ENCODE measurements at regions not wholly inside any gene's neighbourhood (a gene's known extent, or its start where the extent isn't known, plus 50 kb on each side); places are given as distances from the start of the nearest gene placed in this dataset.

DNA sequence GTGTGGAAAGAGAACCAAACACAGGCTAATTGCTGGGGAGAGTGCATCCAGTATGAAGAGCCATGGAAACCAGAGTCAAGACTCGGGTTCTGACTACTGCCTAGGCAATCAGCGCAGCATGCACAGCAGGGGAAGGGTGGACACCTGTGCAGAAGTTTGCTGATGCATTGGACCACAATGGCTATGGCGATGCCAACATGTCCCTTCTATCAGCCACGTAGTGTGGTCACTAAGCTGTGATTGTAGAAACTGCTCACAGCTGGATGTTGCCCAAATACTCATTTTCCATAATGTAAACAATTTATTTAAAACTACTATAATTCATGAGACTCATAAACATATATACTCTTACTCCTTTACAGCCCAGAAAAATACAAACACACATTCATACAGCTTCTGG, 1718.2 kb downstream of the EFNB2 start:
- H3K4me3 ChIP-seq, result no peak overlapping the region
- no peaks in the 10 kb centered on the region for H3K36me3 ChIP-seq (ENCODE audit: insufficient read depth)
- ATAC-seq, result no peak
- Mint-ChIP-seq H3K27ac (no peak overlapping the region), H3K27me3 (ENCODE audit: insufficient read depth, low read depth, poor library complexity) (no peaks in the 10 kb centered on the region), H3K4me1 (no peaks in the 10 kb centered on the region), H3K4me3 (no peak overlapping the region), H3K9me3 (no peaks in the 10 kb centered on the region), H3K36me3 (ENCODE audit: low read depth) (no peaks in the 10 kb centered on the region)
- no peak overlapping the region for H2AFZ ChIP-seq
- no peak for DNase-seq (ENCODE audit: low spot score)
- no peak overlapping the region for H3K4me2 ChIP-seq
- H4K20me1 ChIP-seq (replicated peaks; ENCODE audit: insufficient read depth), result no peaks in the 10 kb centered on the region
- H3F3A ChIP-seq (replicated peaks; ENCODE audit: low read depth), result no peaks in the 10 kb centered on the region
- no peaks in the 10 kb centered on the region for H3K4me1 ChIP-seq (ENCODE audit: insufficient read depth)
- H3K9me2 ChIP-seq (ENCODE audit: insufficient read depth), result peaks cover 3% of the 10 kb centered on the region; the same call in 1 of the 2 replicates
- TF ChIP-seq ZNF114 (CRISPR knock-in tag; IDR thresholded peaks at IDR 0.05) (no peak), STAT1 (IDR thresholded peaks at IDR 0.05; ENCODE audit: unreplicated experiment) (no peak), JUNB (IDR thresholded peaks at IDR 0.05; ENCODE audit: unreplicated experiment) (no peak), EZH2 (IDR thresholded peaks at IDR 0.05; ENCODE audit: low read depth, unreplicated experiment) (no peak), POLR2AphosphoS5 (IDR thresholded peaks at IDR 0.05; ENCODE audit: low read depth) (no peak), ZNF331 (CRISPR knock-in tag; IDR thresholded peaks at IDR 0.05; ENCODE audit: low read depth) (no peak)
- TF ChIP-seq, protein P1, sequence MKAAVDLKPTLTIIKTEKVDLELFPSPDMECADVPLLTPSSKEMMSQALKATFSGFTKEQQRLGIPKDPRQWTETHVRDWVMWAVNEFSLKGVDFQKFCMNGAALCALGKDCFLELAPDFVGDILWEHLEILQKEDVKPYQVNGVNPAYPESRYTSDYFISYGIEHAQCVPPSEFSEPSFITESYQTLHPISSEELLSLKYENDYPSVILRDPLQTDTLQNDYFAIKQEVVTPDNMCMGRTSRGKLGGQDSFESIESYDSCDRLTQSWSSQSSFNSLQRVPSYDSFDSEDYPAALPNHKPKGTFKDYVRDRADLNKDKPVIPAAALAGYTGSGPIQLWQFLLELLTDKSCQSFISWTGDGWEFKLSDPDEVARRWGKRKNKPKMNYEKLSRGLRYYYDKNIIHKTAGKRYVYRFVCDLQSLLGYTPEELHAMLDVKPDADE (IDR thresholded peaks at IDR 0.05), result no peak
- TF ChIP-seq, protein P2, sequence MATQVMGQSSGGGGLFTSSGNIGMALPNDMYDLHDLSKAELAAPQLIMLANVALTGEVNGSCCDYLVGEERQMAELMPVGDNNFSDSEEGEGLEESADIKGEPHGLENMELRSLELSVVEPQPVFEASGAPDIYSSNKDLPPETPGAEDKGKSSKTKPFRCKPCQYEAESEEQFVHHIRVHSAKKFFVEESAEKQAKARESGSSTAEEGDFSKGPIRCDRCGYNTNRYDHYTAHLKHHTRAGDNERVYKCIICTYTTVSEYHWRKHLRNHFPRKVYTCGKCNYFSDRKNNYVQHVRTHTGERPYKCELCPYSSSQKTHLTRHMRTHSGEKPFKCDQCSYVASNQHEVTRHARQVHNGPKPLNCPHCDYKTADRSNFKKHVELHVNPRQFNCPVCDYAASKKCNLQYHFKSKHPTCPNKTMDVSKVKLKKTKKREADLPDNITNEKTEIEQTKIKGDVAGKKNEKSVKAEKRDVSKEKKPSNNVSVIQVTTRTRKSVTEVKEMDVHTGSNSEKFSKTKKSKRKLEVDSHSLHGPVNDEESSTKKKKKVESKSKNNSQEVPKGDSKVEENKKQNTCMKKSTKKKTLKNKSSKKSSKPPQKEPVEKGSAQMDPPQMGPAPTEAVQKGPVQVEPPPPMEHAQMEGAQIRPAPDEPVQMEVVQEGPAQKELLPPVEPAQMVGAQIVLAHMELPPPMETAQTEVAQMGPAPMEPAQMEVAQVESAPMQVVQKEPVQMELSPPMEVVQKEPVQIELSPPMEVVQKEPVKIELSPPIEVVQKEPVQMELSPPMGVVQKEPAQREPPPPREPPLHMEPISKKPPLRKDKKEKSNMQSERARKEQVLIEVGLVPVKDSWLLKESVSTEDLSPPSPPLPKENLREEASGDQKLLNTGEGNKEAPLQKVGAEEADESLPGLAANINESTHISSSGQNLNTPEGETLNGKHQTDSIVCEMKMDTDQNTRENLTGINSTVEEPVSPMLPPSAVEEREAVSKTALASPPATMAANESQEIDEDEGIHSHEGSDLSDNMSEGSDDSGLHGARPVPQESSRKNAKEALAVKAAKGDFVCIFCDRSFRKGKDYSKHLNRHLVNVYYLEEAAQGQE (IDR thresholded peaks at IDR 0.05; ENCODE audit: unreplicated experiment), result no peak
- no peak overlapping the region for H3K27ac ChIP-seq (ENCODE audit: low read depth)
- H3K27me3 ChIP-seq (ENCODE audit: insufficient read depth), result no peaks in the 10 kb centered on the region
- H3K79me2 ChIP-seq (replicated peaks; ENCODE audit: insufficient read depth), result no peaks in the 10 kb centered on the region

DNA sequence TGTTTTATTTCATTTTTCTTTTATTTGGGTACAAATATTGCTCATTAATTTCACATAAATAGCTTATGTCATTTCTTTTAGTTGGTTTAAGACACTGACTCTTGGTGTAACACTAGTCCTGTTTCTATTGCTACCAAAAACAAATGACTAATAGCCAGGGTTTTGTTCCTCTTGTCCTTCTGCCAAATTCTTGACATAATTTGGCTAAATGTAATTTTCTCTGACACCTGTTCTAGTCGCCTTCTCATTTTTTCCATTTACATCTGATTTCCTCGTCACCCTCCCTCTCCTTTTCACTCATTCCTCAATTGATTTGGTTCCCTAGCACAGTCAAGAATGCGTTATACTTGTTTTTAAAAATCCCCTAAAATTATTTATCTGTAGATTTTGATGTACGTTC, 1718.7 kb downstream of the EFNB2 start:
- Mint-ChIP-seq H3K4me1 (0 out of 3 replicates have a peak, but pooled peaks cover 2% of the 10 kb centered on the region), H3K9me3 (no peaks in the 10 kb centered on the region), H3K27me3 (ENCODE audit: insufficient read depth, low read depth, poor library complexity) (no peaks in the 10 kb centered on the region), H3K4me3 (no peak overlapping the region), H3K36me3 (ENCODE audit: low read depth) (no peaks in the 10 kb centered on the region), H3K27ac (no peak overlapping the region)
- Histone ChIP-seq H4K20me1 (replicated peaks; ENCODE audit: insufficient read depth) (no peaks in the 10 kb centered on the region), H3K79me2 (replicated peaks; ENCODE audit: insufficient read depth) (no peaks in the 10 kb centered on the region), H3F3A (replicated peaks; ENCODE audit: low read depth) (no peaks in the 10 kb centered on the region), H3K27ac (ENCODE audit: low read depth) (no peak overlapping the region), H3K4me2 (no peak overlapping the region), H3K4me3 (no peak overlapping the region), H3K4me1 (ENCODE audit: insufficient read depth) (no peaks in the 10 kb centered on the region), H3K27me3 (ENCODE audit: insufficient read depth) (no peaks in the 10 kb centered on the region), H3K36me3 (ENCODE audit: insufficient read depth) (no peaks in the 10 kb centered on the region), H3K9me2 (ENCODE audit: insufficient read depth) (peaks cover under 1% of the 10 kb centered on the region; the same call in 1 of the 2 replicates), H2AFZ (no peak overlapping the region)
- DNase-seq (ENCODE audit: low spot score) (no peak), ATAC-seq (no peak)
- TF ChIP-seq, protein P2 (IDR thresholded peaks at IDR 0.05; ENCODE audit: unreplicated experiment), result no peak
- TF ChIP-seq ZNF331 (CRISPR knock-in tag; IDR thresholded peaks at IDR 0.05; ENCODE audit: low read depth), result no peak
- TF ChIP-seq STAT1 (IDR thresholded peaks at IDR 0.05; ENCODE audit: unreplicated experiment), result no peak
- no peak for TF ChIP-seq EZH2 (IDR thresholded peaks at IDR 0.05; ENCODE audit: low read depth, unreplicated experiment)
- TF ChIP-seq EZH2phosphoT487 (IDR thresholded peaks at IDR 0.05; ENCODE audit: unreplicated experiment), result no peak

All from GM23338 (cell line).